Activated T-cell treated with anti-CD3 and anti-CD28 coated beads, Interleukin-2, amount 50 U/mL, for 72 hours (primary cell): ENCODE measurements at regions not wholly inside any gene's neighbourhood (a gene's known extent, or its start where the extent isn't known, plus 50 kb on each side); places are given as distances from the start of the nearest gene placed in this dataset.
"Not testable (repeated sequence)": the region's sequence is repeated elsewhere in the genome, so short reads cannot be mapped to it uniquely, and the experiment has no call there.

ENCODE experiments used
- ATAC-seq, 2 donors: fragments of 150-1000 bp; cut with Tn5 transposase; replicated peaks in 1 of 2; 2 replicates each; pipeline ENCODE4 v1.10.0; 2021; ENCODE audit warnings: moderate library complexity in 2 of 2, mild to moderate bottlenecking in 1 of 2
- DNase-seq, 2 donors: peaks; one replicate each; pipeline ENCODE4 v3.0.0; 2021 to 2022; ENCODE audit warnings: mixed read lengths in 1 of 2
- H3K27ac Mint-ChIP-seq: one replicate; pipeline ENCODE4 v1.8.0; 2022; ENCODE audit warnings: mild to moderate bottlenecking, moderate library complexity, mixed read lengths
- H3K27me3 Mint-ChIP-seq: one replicate; pipeline ENCODE4 v1.8.0; 2022; ENCODE audit warnings: low read depth, mixed read lengths
- H3K36me3 Mint-ChIP-seq, 2 donors: one replicate each; pipeline ENCODE4 v1.8.0; 2022; ENCODE audit warnings: mixed read lengths in 2 of 2, mild to moderate bottlenecking in 1 of 2; ENCODE audit not compliant: insufficient read depth in 2 of 2
- H3K4me1 Mint-ChIP-seq: one replicate; pipeline ENCODE4 v1.8.0; 2022; ENCODE audit warnings: low read depth, mixed read lengths
- H3K4me3 Mint-ChIP-seq, 2 donors: one replicate each; pipeline ENCODE4 v1.8.0; 2022; ENCODE audit warnings: mild to moderate bottlenecking in 2 of 2, mixed read lengths in 2 of 2, moderate library complexity in 2 of 2
- H3K9me3 Mint-ChIP-seq, 2 donors: one replicate each; pipeline ENCODE4 v1.8.0; 2022; ENCODE audit warnings: mixed read lengths in 2 of 2

DNA sequence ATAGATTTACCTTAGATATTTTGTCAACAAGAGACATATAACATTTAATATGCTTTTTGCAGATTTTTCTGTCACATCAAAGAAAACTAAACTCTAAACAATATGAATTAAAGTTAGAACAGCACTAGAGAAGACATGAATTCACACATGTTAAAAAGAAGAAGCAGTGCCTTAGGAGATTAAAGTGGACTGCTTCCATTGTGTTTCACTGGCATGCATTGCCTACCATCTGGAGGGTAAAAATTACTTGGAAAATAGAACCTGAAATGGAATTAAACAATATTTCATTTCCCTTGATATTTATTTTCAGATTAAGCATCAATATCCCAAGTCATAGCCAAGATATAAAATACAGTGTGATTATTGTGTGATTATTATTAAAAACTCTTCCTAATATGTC, 319.4 kb upstream of the CDH18 start:
- H3K27ac Mint-ChIP-seq = no peak overlapping the region
- H3K27me3 Mint-ChIP-seq = no peaks in the 10 kb centered on the region
- no peak overlapping the region for H3K4me3 Mint-ChIP-seq

GRCh38 chr5:20305463-20305862, 317.5 kb upstream of the CDH18 start:
- H3K9me3 Mint-ChIP-seq = peaks cover 1 to 7% of the 10 kb centered on the region in 2 donors
- peaks cover 2 to 3% of the 10 kb centered on the region in 2 donors for H3K36me3 Mint-ChIP-seq
- no peak overlapping the region for H3K4me3 Mint-ChIP-seq
- no peak for ATAC-seq
- no peaks in the 10 kb centered on the region for H3K4me1 Mint-ChIP-seq
- no peak overlapping the region for H3K27ac Mint-ChIP-seq
- no peak for DNase-seq
- no peaks in the 10 kb centered on the region for H3K27me3 Mint-ChIP-seq

More for the DNA sequence above, 319.4 kb upstream of the CDH18 start:
- Mint-ChIP-seq H3K4me1 (no peaks in the 10 kb centered on the region), H3K36me3 (peaks cover 0 to 3% of the 10 kb centered on the region in 2 donors), H3K9me3 (peaks cover 8 to 11% of the 10 kb centered on the region in 2 donors)
- no peak for ATAC-seq
- DNase-seq = no peak

GRCh38 chr5:20304570-20304969, 316.6 kb upstream of the CDH18 start:
- H3K36me3 Mint-ChIP-seq, H3K9me3 Mint-ChIP-seq, H3K27ac Mint-ChIP-seq, ATAC-seq, DNase-seq, H3K4me1 Mint-ChIP-seq, H3K27me3 Mint-ChIP-seq, H3K4me3 Mint-ChIP-seq: not testable (repeated sequence)

DNA sequence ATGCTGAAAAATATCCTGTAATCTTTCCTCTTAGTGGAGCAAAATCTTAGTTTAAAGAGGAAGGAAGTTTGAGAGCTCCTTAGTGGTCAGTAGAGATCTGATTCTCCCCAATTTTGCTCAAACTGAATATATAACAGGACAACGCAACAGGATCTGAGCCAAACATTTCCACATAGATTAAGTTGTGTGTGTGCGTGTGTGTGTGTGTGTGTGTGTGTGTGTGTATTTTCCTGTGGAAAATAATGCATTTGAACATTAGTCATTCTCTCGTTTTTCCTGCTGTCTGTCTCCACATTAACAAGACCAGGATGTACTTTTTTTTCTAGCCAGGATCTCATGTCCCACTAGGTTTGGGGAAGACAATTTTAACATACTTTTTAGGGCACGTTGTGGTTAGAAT, 312.1 kb upstream of the CDH18 start:
- no peak for DNase-seq
- ATAC-seq = no peak
- peaks cover 7 to 13% of the 10 kb centered on the region in 2 donors for H3K9me3 Mint-ChIP-seq
- H3K4me3 Mint-ChIP-seq = no peak overlapping the region
- no peaks in the 10 kb centered on the region for H3K27me3 Mint-ChIP-seq
- H3K27ac Mint-ChIP-seq = no peak overlapping the region
- H3K36me3 Mint-ChIP-seq = peaks cover 1 to 8% of the 10 kb centered on the region in 2 donors
- no peaks in the 10 kb centered on the region for H3K4me1 Mint-ChIP-seq

DNA sequence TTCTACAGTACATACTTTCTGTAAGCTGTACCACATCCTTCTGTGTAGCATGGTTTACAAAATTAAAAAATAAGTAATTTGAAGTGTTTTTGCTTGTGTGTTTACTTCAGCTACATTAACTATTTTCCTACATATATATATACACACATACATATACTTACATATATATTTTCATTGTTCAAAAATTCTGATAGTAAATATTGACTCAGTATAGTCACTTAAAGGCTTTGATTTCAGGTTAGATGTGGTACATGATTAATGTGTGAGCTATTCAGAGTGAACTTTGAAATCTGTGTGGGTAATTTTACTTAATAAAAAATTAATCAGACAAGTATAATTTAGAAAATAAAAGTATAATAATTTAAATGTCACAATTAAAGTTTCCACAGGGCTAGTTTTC, 306.7 kb upstream of the CDH18 start:
- no peak overlapping the region for H3K27ac Mint-ChIP-seq
- peaks cover 9 to 11% of the 10 kb centered on the region in 2 donors for H3K9me3 Mint-ChIP-seq
- ATAC-seq (no peak), DNase-seq (no peak)
- H3K4me1 Mint-ChIP-seq = no peaks in the 10 kb centered on the region
- H3K27me3 Mint-ChIP-seq = no peaks in the 10 kb centered on the region
- H3K4me3 Mint-ChIP-seq = no peak overlapping the region
- H3K36me3 Mint-ChIP-seq = peaks cover 0 to 6% of the 10 kb centered on the region in 2 donors

- DNase-seq (no peak), ATAC-seq (no peak)
- Mint-ChIP-seq H3K27ac (no peak overlapping the region), H3K27me3 (no peaks in the 10 kb centered on the region), H3K4me3 (no peak overlapping the region), H3K9me3 (peaks cover 3% of the 10 kb centered on the region in 2 donors), H3K36me3 (no peaks in the 10 kb centered on the region), H3K4me1 (no peaks in the 10 kb centered on the region)
Observed at GRCh38 chr5:20291766-20292165, 303.8 kb upstream of the CDH18 start.

DNA sequence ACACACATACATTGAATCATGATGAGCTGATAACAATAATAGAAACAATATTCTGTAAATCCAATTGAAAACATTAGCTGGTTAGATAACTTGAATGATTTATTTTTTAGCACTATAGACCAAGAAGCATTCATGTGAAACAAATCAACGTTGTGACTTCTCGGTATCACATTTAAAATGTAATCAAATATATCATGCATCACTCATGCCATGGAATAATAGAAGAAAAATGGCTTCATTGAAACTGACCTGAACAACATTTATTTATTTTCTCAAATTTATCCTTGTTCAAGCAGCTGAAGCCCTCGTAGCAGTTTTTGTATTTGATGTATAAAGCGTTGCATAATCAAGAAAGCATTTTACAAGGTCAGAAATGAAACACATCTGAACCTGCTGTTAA, 299.6 kb upstream of the CDH18 start:
- H3K9me3 Mint-ChIP-seq = peaks cover 6 to 7% of the 10 kb centered on the region in 2 donors
- DNase-seq (no peak), ATAC-seq (no peak)
- no peaks in the 10 kb centered on the region for H3K4me1 Mint-ChIP-seq
- H3K27me3 Mint-ChIP-seq = no peaks in the 10 kb centered on the region
- H3K36me3 Mint-ChIP-seq = peaks cover 0 to 4% of the 10 kb centered on the region in 2 donors
- no peak overlapping the region for H3K4me3 Mint-ChIP-seq
- no peak overlapping the region for H3K27ac Mint-ChIP-seq

- no peak overlapping the region for H3K27ac Mint-ChIP-seq
- H3K27me3 Mint-ChIP-seq = no peaks in the 10 kb centered on the region
- DNase-seq (no peak), ATAC-seq (no peak)
- no peaks in the 10 kb centered on the region for H3K4me1 Mint-ChIP-seq
- H3K9me3 Mint-ChIP-seq = peaks cover 7 to 8% of the 10 kb centered on the region in 2 donors
- H3K4me3 Mint-ChIP-seq = no peak overlapping the region
- H3K36me3 Mint-ChIP-seq = peaks cover 0 to 4% of the 10 kb centered on the region in 2 donors
Observed at GRCh38 chr5:20286512-20286911, 298.5 kb upstream of the CDH18 start.

GRCh38 chr5:20276959-20277263, 288.9 kb upstream of the CDH18 start:
- ATAC-seq (no peak), DNase-seq (no peak)
- H3K36me3 Mint-ChIP-seq = peaks cover 0 to 1% of the 10 kb centered on the region in 2 donors
- no peaks in the 10 kb centered on the region for H3K27me3 Mint-ChIP-seq
- H3K4me3 Mint-ChIP-seq = no peak overlapping the region
- H3K27ac Mint-ChIP-seq = no peak overlapping the region
- H3K4me1 Mint-ChIP-seq = no peaks in the 10 kb centered on the region
- H3K9me3 Mint-ChIP-seq = peaks cover 9 to 18% of the 10 kb centered on the region in 2 donors

DNA sequence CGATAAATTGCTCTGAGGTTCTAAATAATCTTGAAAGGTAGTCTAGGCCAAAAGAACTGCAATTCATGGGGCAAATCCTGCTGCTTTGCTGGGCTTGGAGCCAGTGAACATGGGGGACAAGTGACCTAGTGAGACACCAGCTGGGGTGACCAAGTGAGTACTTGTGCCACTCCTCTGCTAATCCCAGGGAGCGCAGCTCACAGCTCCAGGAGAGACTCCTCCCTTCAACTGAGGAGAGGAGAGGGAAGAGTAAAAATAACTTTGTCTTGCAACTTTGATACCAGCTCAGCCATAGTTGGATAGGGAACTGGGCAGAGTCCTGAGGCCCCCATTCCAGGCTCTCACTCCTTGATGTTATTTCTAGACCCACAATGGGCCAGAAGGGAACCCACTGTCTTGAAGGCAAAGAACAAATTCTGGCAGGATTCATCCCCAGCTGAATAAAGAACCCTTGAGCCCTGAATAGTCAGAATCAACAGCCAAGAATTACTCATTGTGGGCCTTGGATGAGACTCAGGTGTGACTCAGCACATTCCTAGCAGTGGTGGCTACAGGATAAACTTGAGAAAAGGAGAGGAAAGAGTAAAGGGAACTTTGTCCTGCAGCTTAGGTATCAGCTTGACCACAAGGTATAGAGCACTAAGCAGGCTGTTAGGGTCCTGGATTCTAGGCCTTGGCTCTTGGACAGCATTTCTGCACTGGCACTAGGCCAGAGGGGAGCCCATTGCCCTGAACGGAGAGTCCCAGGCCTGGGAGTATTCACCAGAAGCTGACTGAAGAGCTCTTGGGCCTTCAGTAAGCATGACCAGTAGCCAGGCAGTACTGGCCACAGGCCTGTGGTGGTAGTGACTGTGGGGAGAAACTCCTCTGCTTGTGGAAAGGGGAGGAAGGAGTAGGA, 288.3 kb upstream of the CDH18 start:
- ATAC-seq = no peak
- Mint-ChIP-seq H3K36me3 (peaks cover 0 to 1% of the 10 kb centered on the region in 2 donors), H3K27me3 (no peaks in the 10 kb centered on the region), H3K9me3 (peaks cover 9 to 18% of the 10 kb centered on the region in 2 donors), H3K4me3 (no peak overlapping the region), H3K27ac (no peak overlapping the region), H3K4me1 (no peaks in the 10 kb centered on the region)
- no peak for DNase-seq

- H3K27me3 Mint-ChIP-seq = no peaks in the 10 kb centered on the region
- H3K27ac Mint-ChIP-seq = no peak overlapping the region
- no peak for ATAC-seq
- H3K4me1 Mint-ChIP-seq = no peaks in the 10 kb centered on the region
- H3K4me3 Mint-ChIP-seq = no peak overlapping the region
- no peak for DNase-seq
- peaks cover 2 to 3% of the 10 kb centered on the region in 2 donors for H3K36me3 Mint-ChIP-seq
- H3K9me3 Mint-ChIP-seq = peaks cover 2 to 12% of the 10 kb centered on the region in 2 donors
Observed at GRCh38 chr5:20266066-20266465, 278.1 kb upstream of the CDH18 start.

- Mint-ChIP-seq H3K27ac (no peak overlapping the region), H3K9me3 (peaks cover 4 to 7% of the 10 kb centered on the region in 2 donors), H3K4me1 (no peaks in the 10 kb centered on the region)
Observed at GRCh38 chr5:20262896-20263295, 274.9 kb upstream of the CDH18 start.

DNA sequence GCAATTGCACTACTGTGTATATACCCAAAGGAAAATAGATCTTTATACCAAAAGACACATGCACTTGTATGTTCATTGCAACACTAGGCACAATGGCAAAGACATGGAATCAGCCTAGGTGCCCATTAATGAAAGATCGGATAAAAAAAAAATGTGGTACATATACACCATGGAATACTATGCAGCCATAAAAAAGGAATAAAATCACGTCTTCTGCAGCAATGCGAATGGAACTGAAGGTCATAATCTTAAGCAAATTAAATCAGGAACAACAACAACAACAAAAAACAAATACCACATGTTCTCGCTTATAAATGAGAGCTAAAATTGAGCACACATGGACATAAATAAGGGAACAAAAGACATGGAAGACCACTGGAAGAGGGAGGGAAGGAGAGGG, 266.7 kb upstream of the CDH18 start:
- H3K9me3 Mint-ChIP-seq = peaks cover 5 to 12% of the 10 kb centered on the region in 2 donors
- no peaks in the 10 kb centered on the region for H3K27me3 Mint-ChIP-seq
- ATAC-seq (no peak), DNase-seq (no peak)
- no peaks in the 10 kb centered on the region for H3K4me1 Mint-ChIP-seq
- H3K27ac Mint-ChIP-seq = no peak overlapping the region
- H3K4me3 Mint-ChIP-seq = no peak overlapping the region
- H3K36me3 Mint-ChIP-seq = peaks cover 0 to 2% of the 10 kb centered on the region in 2 donors

More at GRCh38 chr5:20262896-20263295, 274.9 kb upstream of the CDH18 start:
- Mint-ChIP-seq H3K4me3 (no peak overlapping the region), H3K27me3 (no peaks in the 10 kb centered on the region), H3K36me3 (peaks cover 1 to 2% of the 10 kb centered on the region in 2 donors)
- DNase-seq = no peak
- no peak for ATAC-seq

GRCh38 chr5:20248118-20248517, 260.1 kb upstream of the CDH18 start:
- Mint-ChIP-seq H3K36me3 (no peaks in the 10 kb centered on the region), H3K27me3 (no peaks in the 10 kb centered on the region), H3K9me3 (peaks cover 6% of the 10 kb centered on the region in 2 donors), H3K27ac (no peak overlapping the region), H3K4me1 (no peaks in the 10 kb centered on the region), H3K4me3 (no peak overlapping the region)
- no peak for DNase-seq
- no peak for ATAC-seq
